GM12878 (cell line): ENCODE measurements at regions not wholly inside any gene's neighbourhood (a gene's known extent, or its start where the extent isn't known, plus 50 kb on each side); places are given as distances from the start of the nearest gene placed in this dataset.

Experiments
- CBX5 ChIP-seq: sonication (generic); IDR thresholded peaks from 2 replicates; pipeline ENCODE4 v1.6.1; 2016; ENCODE audit warnings: low read depth, moderate library complexity, mild to moderate bottlenecking, inconsistent platforms
- E2F8 ChIP-seq: fragments of 450-650 bp; IDR thresholded peaks from 2 replicates; pipeline ENCODE4 v1.6.1; 2018; ENCODE audit warnings: mild to moderate bottlenecking, low read depth, moderate library complexity; ENCODE audit not compliant: partially characterized antibody
- EED ChIP-seq: sonication (generic); IDR thresholded peaks from 2 replicates; pipeline ENCODE4 v1.6.1; 2016; ENCODE audit warnings: antibody characterized with exemption, low read depth
- ETV6 ChIP-seq, 2 experiments: fragments of 450-650 bp in 1 of 2; IDR thresholded peaks in 1 of 2; conservative IDR thresholded peaks in 1 of 2; 2 replicates each; pipeline ENCODE4 v1.6.1; 2014; ENCODE audit warnings: antibody characterized with exemption in 1 of 2, borderline replicate concordance in 1 of 2, low read depth in 1 of 2, mild to moderate bottlenecking in 1 of 2, moderate library complexity in 1 of 2
- EZH2 ChIP-seq: IDR thresholded peaks from 2 replicates; pipeline ENCODE4 v1.6.1; 2012; ENCODE audit warnings: low read depth, mild to moderate bottlenecking, control low read depth, inconsistent platforms, low read length, borderline replicate concordance; ENCODE audit not compliant: control insufficient read depth
- GATAD2B ChIP-seq: fragments of 450-650 bp; conservative IDR thresholded peaks from 2 replicates; pipeline ENCODE4 v1.6.1; 2017; ENCODE audit warnings: low read depth, mild to moderate bottlenecking, moderate library complexity
- IKZF2 ChIP-seq, 2 experiments: fragments of 450-650 bp; IDR thresholded peaks; 2 replicates each; pipeline ENCODE4 v1.6.1; 2017; ENCODE audit warnings: mild to moderate bottlenecking in 2 of 2, moderate library complexity in 2 of 2
- JUND ChIP-seq: IDR thresholded peaks from 2 replicates; pipeline ENCODE4 v1.6.1; 2012; ENCODE audit warnings: low read depth, mild to moderate bottlenecking, low read length, improper control_type of control experiment, moderate library complexity
- MXI1 ChIP-seq: fragments of 150-350 bp; IDR thresholded peaks from 2 replicates; pipeline ENCODE4 v1.6.1; 2011; ENCODE audit warnings: low read depth, mild to moderate bottlenecking, inconsistent platforms, low read length, improper control_type of control experiment
- PAX5 ChIP-seq: IDR thresholded peaks from 2 replicates; pipeline ENCODE4 v1.6.1; 2011; ENCODE audit warnings: low read depth, low read length, borderline replicate concordance
- PML ChIP-seq: IDR thresholded peaks from 2 replicates; pipeline ENCODE4 v1.6.1; 2012; ENCODE audit warnings: low read length, inconsistent platforms
- RAD21 ChIP-seq: IDR thresholded peaks from 2 replicates; pipeline ENCODE4 v1.6.1; 2011; ENCODE audit warnings: mild to moderate bottlenecking, low read depth, low read length, moderate library complexity; ENCODE audit not compliant: insufficient read depth
- RFX5 ChIP-seq: IDR thresholded peaks from 2 replicates; pipeline ENCODE4 v1.6.1; 2011; ENCODE audit warnings: low read depth, low read length, improper control_type of control experiment
- SIX5 ChIP-seq: IDR thresholded peaks from 2 replicates; pipeline ENCODE4 v1.6.1; 2011; ENCODE audit warnings: mild to moderate bottlenecking, low read depth, low read length, moderate library complexity; ENCODE audit not compliant: severe bottlenecking
- SUZ12 ChIP-seq: fragments of 200-600 bp; sonication (generic); IDR thresholded peaks from one replicate; pipeline ENCODE4 v1.6.1; 2018; ENCODE audit warnings: antibody characterized with exemption, mild to moderate bottlenecking; ENCODE audit not compliant: unreplicated experiment
- TCF12 ChIP-seq: IDR thresholded peaks from 2 replicates; pipeline ENCODE4 v1.6.1; 2011; ENCODE audit warnings: low read depth, mild to moderate bottlenecking, low read length
- YY1 ChIP-seq: IDR thresholded peaks from 2 replicates; pipeline ENCODE4 v1.6.1; 2011; ENCODE audit warnings: low read depth, mild to moderate bottlenecking, low read length
- ZBTB33 ChIP-seq: fragments of 450-650 bp; IDR thresholded peaks from 2 replicates; pipeline ENCODE4 v1.6.1; 2017; ENCODE audit warnings: mild to moderate bottlenecking
- TF ChIP-seq, protein P1 (sequence below): fragments of 450-650 bp; IDR thresholded peaks from 2 replicates; pipeline ENCODE4 v1.6.1; 2016; ENCODE audit warnings: mild to moderate bottlenecking
- TF ChIP-seq, protein P2 (sequence below): IDR thresholded peaks from 2 replicates; pipeline ENCODE4 v1.6.1; 2011; ENCODE audit warnings: borderline replicate concordance, low read depth, mild to moderate bottlenecking, moderate library complexity, low read length; ENCODE audit not compliant: insufficient read depth, poor library complexity, severe bottlenecking

DNA sequence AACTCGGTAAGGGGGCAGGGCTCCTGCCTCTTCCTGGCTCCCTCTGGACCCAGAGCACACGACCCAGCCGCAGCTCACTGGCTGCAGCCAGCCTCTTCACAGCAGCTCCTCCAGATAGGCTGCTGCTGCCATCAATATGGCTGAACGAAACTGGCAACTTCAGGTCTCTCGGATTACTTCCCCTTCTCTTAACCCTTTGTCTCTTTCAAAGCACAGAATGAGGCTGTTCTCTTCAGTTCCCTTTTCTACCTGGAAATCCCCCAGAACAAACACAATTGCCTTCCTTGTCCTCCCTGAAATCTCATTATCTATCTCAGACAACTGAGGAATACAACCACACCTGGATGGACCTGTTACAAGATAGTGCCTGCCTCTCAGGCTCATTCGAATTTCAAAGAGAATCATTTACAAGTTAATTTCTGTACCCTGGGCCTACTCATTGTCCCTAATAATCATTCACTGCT, 193.4 kb upstream of the MBL2 start (continued):
- TF ChIP-seq, protein P1, sequence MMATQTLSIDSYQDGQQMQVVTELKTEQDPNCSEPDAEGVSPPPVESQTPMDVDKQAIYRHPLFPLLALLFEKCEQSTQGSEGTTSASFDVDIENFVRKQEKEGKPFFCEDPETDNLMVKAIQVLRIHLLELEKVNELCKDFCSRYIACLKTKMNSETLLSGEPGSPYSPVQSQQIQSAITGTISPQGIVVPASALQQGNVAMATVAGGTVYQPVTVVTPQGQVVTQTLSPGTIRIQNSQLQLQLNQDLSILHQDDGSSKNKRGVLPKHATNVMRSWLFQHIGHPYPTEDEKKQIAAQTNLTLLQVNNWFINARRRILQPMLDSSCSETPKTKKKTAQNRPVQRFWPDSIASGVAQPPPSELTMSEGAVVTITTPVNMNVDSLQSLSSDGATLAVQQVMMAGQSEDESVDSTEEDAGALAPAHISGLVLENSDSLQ, result peak; percentile 94
- TF ChIP-seq TCF12 (peak; percentile 34; the same call in 1 of the 2 replicates), ETV6 (conservative IDR thresholded peaks at IDR 0.05 in 1 of 2, IDR thresholded peaks at IDR 0.05 in 1 of 2; ENCODE audit: borderline replicate concordance in 1 of 2, low read depth in 1 of 2) (peak in 1 of 2 experiments; percentile 80; a peak in 2 of 4 replicates), RAD21 (no peak), SUZ12 (no peak), SIX5 (no peak), EED (peak; percentile 69), RFX5 (0 out of 2 replicates have a peak, but pooled peaks have one; percentile 33), GATAD2B (no peak), PML (no peak), MXI1 (no peak), PAX5 (peak; percentile 49; the same call in 1 of the 2 replicates), IKZF2 (IDR thresholded peaks at IDR 0.05) (peak; percentile 98 to 99), JUND (no peak), YY1 (peak; percentile 92), CBX5 (no peak), EZH2 (no peak), E2F8 (no peak), ZBTB33 (no peak)
- TF ChIP-seq, protein P2, sequence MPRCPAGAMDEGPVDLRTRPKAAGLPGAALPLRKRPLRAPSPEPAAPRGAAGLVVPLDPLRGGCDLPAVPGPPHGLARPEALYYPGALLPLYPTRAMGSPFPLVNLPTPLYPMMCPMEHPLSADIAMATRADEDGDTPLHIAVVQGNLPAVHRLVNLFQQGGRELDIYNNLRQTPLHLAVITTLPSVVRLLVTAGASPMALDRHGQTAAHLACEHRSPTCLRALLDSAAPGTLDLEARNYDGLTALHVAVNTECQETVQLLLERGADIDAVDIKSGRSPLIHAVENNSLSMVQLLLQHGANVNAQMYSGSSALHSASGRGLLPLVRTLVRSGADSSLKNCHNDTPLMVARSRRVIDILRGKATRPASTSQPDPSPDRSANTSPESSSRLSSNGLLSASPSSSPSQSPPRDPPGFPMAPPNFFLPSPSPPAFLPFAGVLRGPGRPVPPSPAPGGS, result peak; percentile 16
